NCI-H1436 treated with DMSO at 0.1 percent for 48 hours (cell line): ENCODE measurements at regions not wholly inside any gene's neighbourhood (a gene's known extent, or its start where the extent isn't known, plus 50 kb on each side); places are given as distances from the start of the nearest gene placed in this dataset.

ENCODE experiments used
- DNase-seq: peaks from one replicate; lab custom pipeline; 2025; lab: John Stamatoyannopoulos, UW

DNA sequence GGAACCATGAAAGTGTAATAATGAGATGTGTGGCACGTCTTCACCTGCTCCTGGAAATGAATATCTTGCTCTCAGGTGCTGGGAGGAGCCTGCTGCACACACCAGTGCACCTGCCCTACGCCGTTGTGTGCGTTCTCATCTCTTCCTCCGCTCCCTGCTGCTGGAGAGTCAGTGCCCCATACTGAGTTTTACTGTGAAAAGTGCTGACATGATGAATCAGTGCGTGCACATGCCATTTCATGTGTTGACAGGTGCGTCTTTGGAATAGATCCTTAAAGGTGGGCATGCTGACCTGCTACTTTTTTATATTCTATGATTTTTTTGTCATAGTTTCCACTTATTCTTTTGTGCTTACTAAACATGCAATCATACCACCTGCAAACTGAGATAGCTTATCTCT, 1015.8 kb downstream of the BRD1 start:
- DNase-seq: no peak

DNA sequence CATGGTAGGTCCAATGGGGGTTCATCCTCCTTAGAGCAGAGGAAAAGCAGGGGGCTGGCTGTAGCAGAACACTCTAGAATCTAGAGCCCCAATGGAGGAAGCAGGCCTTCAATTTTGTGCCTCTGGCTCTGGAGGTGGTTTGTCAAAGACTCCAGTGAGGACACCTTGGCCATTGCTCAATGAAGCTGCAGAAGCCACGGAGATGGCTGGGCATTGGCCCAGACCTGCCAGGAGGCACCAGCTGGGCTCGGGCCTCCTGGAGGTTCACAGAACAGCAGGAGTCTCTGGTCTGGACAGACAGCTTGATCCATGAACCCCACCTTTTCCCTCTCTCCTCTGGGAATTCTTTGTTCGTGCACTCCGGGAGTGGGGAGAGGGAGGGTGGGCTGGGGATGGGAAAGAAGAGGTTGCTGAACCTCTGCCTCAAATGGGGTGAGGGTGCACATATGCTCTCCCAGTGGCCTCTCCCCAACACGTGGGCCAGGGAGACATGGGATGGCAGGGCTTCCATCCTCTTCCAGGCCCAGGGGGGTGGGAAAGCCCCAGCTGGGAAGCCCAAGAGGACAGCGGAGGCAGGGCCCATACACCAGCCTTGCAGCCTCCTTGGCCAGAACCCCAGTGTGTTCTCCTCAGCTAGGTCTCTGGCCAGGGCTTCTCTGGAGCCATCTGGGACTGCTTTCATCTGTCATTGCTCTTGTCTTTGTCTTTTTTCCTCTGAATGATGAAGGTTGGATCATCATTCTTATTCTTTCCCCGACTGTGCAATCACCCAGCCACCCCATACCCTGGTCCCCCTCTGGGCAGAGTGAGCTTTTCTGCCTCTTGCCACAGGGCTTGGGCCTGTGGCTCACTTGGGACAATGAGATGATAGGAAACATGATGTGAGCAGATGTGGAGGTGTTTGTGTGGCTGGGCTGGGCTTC, 1019.4 kb downstream of the BRD1 start:
- DNase-seq: no peak

DNA sequence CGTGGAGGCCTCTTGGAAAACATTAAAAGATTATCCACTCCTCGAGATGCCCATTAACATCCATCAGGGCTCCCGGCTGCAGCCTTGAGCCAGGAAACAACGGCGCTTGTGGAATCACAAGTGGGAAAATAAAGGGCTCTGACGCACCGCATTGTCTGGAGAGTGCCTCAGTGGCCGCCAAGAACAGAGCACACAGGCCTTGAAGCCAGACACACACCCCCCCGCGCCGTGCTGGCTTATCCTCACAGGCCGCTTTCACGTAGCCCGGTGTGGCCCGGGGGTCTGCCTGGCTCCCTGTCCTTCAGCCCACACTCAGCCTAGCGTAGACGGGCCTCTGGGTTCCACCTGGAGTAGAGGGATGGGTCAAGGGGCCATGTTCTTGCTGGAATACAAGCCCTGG, 1020.5 kb downstream of the BRD1 start:
- peak; percentile 8 for DNase-seq

DNA sequence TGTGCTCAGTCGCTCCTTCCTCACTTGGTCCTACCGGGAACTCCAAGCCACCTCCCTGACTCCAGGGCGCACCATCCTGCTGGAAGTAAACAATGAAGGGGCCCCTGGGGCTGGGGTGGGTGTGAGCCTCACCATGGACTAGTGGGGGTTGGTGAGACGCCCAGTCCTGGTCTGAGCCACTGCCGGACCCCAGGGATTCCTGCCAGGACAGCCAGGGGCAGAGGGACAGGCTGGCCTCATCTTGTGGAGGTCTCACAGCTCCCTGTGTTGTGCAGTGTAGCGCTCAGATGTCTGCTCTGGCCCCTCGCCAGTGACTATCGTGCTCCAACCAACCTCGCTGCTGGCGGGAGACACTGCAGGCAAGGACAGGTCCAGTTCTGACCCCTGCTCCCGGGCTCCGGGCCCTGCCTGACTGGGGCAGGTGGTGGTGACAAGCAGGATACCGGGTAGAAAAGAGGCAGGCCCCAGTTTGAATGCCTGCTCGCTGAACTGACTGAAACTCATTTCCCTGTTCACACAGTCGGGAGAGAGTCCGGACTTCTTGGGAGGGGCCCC, 1021.4 kb downstream of the BRD1 start:
- DNase-seq: no peak

DNA sequence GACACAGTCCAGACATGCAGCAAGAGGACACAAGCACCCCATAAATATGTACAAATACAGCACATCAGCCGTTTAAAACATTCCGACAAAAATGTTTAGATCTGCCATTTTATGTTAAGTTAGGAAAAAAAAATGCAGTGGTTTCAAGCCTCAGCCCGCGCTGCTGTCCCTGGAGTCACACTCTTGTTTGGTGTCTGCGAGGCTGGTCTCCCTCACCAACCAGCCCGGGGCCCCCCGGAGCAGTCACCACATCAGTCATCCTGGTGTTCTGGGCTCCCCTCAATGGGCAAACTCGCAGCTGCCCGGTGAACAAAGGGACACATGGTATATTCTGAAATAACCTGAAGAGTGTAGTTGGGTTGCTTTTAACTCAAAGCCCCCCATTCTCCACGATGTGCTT, 1022.2 kb downstream of the BRD1 start:
- no peak for DNase-seq

DNA sequence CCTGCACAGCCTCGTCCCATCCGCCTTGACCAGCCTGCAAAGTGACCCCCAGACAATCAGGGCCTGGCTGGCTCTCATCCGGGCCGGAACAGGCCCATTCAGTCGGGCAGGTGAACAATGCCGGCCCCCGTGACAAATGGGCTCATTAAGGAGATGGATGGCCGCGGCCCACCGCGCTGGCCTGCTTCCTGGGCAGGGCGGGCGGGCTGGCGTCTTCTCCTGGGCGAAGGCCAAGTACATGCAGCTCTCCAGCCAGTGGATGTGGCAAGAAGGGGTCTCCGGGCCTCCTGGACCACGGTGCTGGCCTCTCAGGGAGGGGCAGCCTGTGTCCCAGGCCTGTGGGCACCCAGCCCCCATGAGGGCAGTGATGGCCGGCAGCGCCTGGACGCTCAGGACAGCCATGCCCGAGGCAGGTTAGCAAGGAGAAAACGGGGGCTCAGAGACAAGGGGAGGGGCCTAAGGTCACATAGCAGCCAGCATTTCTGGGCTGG, 1022.8 kb downstream of the BRD1 start:
- no peak for DNase-seq

DNA sequence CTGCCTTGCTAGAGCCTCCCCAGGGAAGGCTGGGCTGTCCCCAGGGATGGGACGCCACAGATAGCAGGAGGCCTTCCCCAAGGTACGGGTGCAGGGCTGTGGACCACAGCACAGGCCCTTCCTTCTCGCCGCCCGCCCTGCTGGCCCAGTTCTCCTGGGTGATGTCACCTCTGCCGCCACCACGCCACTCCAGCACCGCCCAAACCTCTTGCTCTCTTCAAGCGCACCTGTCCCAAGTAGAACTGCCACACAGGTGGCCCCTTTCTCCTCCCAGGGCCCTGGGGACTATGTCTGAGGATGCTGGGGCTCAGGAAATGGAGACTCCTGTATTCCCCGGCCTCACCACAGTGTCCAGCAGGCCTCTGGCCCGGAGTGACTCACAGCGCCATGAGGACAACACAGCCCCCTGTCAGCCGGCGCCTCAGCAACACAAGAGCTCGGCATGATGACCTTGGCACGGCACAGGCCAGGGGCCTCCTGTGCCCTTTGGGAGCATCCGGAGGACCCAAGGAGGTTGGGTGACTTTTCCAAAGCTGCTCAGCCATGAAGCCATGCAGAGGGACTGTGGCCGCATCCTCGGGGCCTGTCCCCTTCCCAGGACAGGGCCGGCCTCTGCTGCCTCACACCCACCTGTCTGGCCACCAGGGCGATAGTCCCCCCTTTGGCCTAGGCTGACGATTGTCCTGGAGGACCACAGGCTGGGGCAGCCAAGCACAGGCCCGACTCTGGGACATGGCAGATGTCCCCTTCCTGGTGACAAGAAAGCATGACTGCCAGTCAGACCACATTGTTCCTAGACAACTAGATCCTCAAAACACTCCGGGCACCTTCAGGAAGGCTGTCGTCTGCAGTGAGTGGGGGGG, 1023.5 kb downstream of the BRD1 start:
- no peak for DNase-seq

DNA sequence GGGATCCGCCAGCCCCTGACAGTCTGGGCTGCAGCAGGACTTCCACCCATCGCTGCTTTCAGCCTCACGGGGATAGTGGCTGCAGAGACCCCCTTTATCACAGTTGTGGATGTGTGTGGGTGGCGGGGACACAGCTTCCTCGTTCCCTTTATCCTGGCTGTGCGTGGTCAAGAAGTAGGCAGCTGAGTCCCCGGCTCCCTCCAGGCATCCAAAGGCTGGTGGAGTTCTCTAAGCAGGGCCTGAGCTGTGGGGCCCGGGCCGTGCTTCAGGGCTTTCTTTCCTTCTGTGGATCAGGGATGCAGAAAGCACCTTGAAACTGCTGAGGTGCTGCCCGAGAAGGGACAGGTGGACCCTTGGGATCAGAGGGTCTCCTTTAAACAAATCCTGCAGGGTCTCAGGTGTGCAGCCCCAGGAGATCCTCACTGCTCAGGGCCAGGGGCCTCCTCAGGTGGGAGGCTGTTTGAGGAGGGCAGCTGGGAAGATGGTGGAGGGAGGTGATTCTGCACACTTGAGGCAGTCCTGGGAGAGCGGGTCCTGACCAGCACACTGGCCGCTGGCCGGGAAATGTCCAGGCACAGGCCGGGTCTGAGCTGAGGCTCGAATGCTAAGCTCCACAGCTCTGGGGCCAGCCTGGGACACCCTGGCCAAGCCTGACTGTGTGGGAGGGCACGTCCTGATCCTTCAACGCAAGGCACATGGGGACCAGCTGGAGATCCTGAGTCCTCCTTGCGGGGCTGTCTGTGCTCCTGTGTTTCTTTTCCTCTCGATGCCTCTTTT, 1024.3 kb downstream of the BRD1 start:
- DNase-seq: no peak

DNA sequence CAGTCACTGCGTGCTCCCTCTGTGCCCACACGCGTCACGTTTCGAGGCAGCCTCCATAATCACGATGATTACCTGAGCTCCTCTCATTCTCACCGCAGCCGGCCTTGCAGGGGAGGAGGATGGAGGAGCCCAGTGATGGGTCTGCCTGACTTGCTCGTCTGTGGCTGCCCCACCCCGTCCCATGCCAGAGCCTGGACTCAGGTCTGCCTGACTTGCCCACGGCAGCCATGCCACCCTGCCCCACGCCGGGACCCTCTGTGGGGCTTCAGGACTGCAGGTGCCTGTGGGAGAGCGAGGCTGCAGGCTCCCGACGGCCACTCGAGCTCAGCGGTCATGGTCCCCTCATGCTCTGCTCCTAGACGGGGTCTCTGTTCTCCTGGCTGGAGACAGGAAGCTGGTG, 1025.1 kb downstream of the BRD1 start:
- no peak for DNase-seq

DNA sequence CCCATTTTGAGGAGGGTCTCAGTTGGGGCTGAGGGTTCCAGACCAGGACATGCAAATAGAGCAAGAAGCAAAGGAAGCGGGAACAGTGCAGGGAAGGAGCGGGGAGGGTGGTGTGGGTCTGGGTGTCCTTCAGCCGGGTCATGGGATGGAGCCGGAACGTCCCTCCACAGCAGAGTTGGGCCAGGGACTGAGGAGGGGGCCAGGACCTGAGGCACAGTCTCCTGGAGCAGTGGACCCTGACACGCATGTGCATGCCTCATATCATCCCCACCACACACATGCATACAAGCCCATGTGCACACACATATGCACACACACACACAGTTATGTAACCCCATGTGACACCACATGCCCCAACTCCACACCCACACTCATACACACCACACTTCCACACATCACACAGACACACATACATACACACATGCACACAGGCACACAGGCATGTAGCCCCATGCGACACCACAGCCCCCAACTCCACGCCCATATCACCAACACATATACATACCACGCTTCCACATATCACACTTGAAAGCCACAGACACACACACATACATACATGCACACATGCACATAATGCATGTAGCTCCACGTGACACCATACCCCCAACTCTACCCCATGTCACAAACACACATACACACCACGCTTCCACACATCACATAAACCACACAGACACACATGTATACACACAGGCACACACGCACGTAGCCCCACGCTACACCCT, 1026.6 kb downstream of the BRD1 start:
- no peak for DNase-seq

DNA sequence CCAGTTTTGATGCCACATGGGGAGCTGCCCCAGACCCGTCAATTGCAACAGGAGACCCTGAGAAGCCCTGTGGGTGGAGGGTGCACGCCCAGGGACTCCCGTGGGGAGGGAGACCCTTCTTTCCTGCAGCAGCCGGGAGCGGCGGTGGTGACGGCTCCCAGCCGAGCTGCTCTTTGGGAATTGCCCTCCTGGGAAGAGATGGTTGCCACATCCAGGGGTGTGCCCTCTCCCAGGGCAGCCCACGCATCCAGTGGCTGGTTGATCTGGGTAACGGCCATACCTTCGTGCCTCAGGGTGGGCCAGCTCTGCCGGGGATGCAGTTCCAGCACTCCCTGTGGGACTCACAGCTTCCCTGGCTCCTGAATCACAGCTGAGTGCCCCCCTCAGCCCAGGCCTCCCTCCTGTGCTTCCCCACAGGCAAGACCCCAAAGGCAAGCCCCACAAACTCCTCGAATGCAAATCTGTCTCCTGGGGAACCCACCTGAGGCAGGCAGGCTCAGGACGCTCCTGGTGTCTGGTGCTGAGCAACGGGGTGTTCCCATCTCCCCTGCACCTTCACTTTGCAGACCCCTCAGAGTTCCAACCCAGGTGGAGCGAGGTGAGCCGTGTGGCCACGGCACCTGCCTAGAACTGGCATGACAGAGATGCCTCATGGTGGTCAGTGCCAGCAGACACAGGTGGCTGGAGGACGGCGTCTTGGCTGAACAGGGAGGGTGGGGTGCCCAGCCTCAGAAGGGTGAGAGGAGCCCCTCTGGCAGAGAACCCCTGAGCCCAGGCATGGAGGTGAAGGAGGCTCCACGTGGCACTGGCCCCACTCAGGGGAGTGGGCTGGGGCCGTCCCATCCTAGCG, 1027.4 kb downstream of the BRD1 start:
- no peak for DNase-seq

DNA sequence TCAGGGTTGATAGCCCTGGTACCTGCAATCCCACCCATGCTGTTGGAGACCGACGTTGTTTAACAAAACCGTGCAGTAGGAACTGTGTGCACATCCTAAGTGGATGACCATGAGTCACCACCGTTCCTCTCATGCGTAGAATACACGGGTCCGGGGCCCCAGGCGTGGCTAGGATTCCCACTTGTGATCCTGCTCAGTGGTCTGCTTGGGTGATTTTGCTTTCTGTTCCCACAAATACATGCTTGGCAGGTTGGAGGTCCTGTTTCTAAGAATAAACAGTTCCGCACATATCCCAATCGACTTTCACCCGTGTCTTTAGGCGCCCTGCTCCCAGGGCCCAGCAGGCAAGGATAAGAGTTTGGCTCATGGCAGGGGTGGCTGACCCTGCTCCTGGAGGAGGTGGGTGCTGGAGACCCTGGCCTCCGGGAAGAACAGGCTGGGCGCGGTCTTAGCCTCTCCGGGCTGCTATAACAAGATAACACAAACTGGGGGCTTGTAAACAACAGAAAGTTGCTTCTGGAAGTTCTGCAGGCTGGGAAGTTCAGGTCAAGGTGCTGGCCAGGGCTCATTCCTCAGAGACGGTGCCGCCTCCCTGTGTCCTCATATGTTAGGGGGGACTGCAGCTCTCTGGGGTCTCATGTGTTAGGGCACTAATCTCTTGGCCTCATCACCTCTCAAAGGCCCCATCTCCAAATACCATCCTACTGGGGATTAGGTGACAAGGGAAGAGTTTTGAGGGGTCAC, 1028.3 kb downstream of the BRD1 start:
- no peak for DNase-seq

DNA sequence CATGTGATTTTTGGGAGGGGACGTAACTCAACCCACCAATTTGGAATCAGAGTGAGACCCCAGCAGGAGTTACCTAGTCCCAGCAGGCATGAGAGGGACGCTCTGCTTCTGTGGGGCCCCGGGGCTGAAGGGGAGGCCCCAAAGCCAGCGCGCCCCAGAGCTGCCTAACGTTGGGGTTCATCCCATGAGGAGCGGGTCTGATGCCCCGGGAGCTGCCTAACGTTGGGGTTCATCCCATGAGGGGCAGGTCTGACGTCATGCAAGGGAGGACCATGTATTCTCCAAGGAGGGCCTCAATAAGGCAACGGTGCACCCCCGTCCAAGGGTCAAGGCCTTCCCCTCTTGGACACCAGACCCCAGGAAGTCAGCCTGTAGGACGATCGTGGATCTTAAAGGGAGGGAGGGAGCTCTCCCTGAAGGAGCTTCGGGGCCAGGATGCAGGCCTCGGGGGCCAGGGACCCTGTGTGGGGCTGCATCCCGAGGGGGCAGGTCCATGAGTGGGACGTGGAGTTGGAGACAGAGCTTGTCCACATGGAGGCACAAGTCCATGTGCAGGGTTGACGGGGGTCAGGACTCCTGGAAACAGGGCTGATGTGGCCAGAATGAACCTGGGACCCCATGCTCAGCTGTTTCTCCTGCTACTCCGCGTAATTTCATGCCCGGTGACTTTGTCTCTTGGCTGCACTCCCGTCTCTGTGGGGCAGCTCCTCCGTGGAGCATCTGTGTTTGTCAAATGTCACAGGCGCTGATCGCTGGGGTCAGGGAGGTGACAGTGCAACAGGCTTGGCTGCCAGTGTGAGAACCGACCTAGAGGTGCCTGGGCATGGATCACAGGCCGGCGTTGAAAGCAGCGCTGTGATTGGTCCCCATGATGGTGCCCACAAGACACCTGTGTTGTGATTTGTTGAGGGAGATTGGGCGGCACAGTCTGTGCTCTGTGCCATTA, 1029.1 kb downstream of the BRD1 start:
- no peak for DNase-seq

DNA sequence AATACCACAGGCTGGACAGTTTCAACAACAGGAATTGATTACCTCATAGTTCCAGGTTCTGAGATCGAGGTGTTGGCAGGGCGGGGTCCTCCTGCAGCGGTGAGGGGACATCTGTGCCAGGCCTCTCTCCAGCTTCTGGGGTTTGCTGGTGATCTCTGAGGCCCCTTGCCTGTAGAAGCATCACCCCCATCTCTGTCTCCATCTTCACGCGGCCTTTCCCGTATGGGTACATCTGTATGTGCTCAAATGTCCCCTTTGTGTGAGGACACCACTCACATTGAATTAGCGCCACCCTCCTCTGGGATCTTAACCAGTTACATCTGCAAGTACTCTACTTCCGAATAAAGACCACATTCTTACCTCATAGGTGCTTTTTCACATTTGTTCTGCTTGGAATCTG, 1029.9 kb downstream of the BRD1 start:
- no peak for DNase-seq

DNA sequence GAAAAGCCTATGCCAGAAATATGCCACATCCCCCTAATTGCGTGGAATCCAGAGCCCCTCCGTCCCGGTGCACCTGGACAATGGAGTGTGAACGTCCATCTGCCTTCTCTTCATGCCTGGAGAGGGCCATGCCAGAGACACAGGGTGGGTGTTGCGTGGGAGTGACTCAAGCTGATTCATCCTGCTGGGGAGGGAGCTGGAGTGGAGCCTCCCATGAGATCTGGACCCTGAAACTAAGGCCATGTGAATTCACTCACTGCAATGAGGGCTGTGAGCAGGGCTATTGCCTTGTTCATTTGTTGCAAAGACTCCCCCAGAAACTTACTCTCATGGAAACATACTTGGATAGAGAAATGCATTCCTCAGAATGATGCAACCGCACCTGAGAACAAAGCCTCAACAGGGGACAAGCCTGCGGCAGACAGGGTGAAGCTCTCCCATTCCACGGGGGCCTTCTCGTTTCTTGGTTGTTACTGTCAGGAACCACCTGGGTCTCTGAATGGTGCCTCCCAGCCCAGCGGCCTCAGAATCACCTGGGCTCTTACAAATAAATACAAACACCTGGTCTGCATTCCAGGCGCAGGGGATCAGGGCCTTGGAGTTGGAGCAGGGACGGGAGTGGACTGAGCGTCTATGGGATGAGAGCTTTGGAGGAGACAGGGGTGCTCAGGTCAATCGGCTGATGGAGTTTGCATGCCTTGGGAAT, 1031.2 kb downstream of the BRD1 start:
- no peak for DNase-seq

DNA sequence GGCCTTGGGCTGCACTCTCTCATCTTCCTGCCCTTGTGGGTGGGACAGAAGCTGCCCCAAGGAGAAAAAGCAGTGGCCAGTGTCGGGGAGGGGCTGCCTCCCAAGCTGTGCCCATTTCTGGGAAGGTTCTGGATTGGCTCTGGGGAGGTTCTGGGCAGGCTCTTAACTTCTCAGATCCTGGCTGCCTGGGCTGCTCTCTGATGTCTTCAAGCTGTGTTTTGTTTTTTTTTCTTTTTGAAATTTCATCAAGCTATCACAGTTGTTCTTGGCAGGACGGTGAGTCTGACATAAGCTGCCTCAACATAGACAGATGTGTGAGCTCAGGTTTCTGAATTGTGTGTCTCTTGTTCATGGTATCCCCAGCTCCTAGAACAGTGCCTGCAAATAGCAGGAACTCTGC, 1032.0 kb downstream of the BRD1 start:
- DNase-seq: no peak

DNA sequence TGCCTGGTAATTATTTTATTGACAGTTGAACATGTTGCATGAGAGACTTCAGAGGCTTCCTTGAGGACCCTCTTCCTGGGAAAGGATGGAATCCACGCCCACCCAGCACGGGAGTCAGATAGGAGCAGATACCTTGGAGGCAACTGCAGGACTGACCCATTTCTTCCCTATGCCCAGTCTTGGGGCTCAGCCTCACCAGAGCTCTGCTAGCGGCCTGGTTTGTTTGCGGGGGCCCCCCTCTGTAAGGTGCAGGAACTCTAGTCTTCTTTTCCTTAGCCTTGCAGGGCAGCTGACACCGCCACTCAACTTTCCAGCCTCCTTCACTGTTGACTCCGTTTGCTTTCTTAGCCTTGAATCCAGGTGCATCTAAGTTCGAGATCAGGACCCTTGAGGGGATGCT, 1032.8 kb downstream of the BRD1 start:
- no peak for DNase-seq

DNA sequence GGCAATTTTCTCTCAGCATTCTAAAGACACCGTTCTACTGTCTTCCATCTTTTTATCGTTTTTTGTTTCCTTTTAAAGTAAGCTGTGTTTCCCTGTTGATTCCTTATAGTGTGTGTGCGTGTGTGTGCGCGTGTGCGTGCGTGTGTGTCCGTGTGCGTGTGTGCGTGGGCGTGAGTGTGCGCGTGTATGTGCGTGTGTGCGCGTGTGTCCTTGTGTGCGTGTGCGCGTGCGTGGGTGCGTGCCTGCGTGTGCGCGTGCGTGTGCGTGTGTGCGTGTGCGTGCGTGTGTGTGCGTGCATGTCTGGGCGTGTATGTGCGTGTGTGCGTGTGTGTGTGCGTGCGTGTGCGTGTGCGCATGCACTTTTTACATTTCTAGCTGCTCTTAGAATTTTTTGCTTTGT, 1033.7 kb downstream of the BRD1 start:
- no peak for DNase-seq
